ENCODE measurements at regions not wholly inside any gene's neighbourhood (a gene's known extent, or its start where the extent isn't known, plus 50 kb on each side); places are given as distances from the start of the nearest gene placed in this dataset.

- H3K79me2 ChIP-seq, result no peaks in the 10 kb centered on the region
- H3K27ac ChIP-seq, result no peak overlapping the region
- H3K9me2 ChIP-seq (replicated peaks; ENCODE audit: insufficient read depth), result no peaks in the 10 kb centered on the region
- H4K20me1 ChIP-seq (ENCODE audit: insufficient read depth, poor library complexity, severe bottlenecking), result no peaks in the 10 kb centered on the region
- H3K4me2 ChIP-seq, result no peak overlapping the region
- H3K4me3 ChIP-seq, result no peak overlapping the region
- H2AFZ ChIP-seq, result no peak overlapping the region
- no peak for TF ChIP-seq EZH2phosphoT487 (IDR thresholded peaks at IDR 0.05; ENCODE audit: low read depth, severe bottlenecking, unreplicated experiment)
- no peak for TF ChIP-seq EZH2 (IDR thresholded peaks at IDR 0.05; ENCODE audit: borderline replicate concordance)
- no peaks in the 10 kb centered on the region for H3K36me3 ChIP-seq (replicated peaks; ENCODE audit: insufficient read depth, low read depth)
- no peak for DNase-seq (ENCODE audit: low spot score)
- peaks cover 74% of the 10 kb centered on the region for H3K27me3 ChIP-seq
- WGBS (ENCODE audit: low lambda C conversion rate, missing lambda C conversion rate), result 93% methylated on average over 22 of the region's 22 CpGs
- H3K9me3 ChIP-seq (ENCODE audit: low read depth), result no peaks in the 10 kb centered on the region
- H3K4me1 ChIP-seq (ENCODE audit: insufficient read depth), result no peaks in the 10 kb centered on the region
Observed at GRCh38 chr16:86823888-86824671, 245.7 kb downstream of the FOXL1 start.

- H3K4me3 ChIP-seq, result no peak overlapping the region
- no peaks in the 10 kb centered on the region for H3K36me3 ChIP-seq (replicated peaks; ENCODE audit: insufficient read depth, low read depth)
- no peaks in the 10 kb centered on the region for H3K4me1 ChIP-seq (ENCODE audit: insufficient read depth)
- no peak overlapping the region for H3K27ac ChIP-seq
- H2AFZ ChIP-seq, result no peak overlapping the region
- no peaks in the 10 kb centered on the region for H4K20me1 ChIP-seq (ENCODE audit: insufficient read depth, poor library complexity, severe bottlenecking)
- WGBS (ENCODE audit: low lambda C conversion rate, missing lambda C conversion rate), result 60% methylated on average over 14 of the region's 18 CpGs
- DNase-seq (ENCODE audit: low spot score), result no peak
- no peaks in the 10 kb centered on the region for H3K9me3 ChIP-seq (ENCODE audit: low read depth)
- no peak overlapping the region for H3K4me2 ChIP-seq
- H3K27me3 ChIP-seq, result peaks cover 76% of the 10 kb centered on the region
- H3K9me2 ChIP-seq (replicated peaks; ENCODE audit: insufficient read depth), result no peaks in the 10 kb centered on the region
- H3K79me2 ChIP-seq, result no peaks in the 10 kb centered on the region
- TF ChIP-seq EZH2phosphoT487 (IDR thresholded peaks at IDR 0.05; ENCODE audit: low read depth, severe bottlenecking, unreplicated experiment) (no peak), EZH2 (IDR thresholded peaks at IDR 0.05; ENCODE audit: borderline replicate concordance) (no peak)
- TF ChIP-seq, protein P1, sequence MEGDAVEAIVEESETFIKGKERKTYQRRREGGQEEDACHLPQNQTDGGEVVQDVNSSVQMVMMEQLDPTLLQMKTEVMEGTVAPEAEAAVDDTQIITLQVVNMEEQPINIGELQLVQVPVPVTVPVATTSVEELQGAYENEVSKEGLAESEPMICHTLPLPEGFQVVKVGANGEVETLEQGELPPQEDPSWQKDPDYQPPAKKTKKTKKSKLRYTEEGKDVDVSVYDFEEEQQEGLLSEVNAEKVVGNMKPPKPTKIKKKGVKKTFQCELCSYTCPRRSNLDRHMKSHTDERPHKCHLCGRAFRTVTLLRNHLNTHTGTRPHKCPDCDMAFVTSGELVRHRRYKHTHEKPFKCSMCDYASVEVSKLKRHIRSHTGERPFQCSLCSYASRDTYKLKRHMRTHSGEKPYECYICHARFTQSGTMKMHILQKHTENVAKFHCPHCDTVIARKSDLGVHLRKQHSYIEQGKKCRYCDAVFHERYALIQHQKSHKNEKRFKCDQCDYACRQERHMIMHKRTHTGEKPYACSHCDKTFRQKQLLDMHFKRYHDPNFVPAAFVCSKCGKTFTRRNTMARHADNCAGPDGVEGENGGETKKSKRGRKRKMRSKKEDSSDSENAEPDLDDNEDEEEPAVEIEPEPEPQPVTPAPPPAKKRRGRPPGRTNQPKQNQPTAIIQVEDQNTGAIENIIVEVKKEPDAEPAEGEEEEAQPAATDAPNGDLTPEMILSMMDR (IDR thresholded peaks at IDR 0.05; ENCODE audit: poor library complexity), result no peak
Observed at GRCh38 chr16:86824751-86825296, 246.5 kb downstream of the FOXL1 start.

DNA sequence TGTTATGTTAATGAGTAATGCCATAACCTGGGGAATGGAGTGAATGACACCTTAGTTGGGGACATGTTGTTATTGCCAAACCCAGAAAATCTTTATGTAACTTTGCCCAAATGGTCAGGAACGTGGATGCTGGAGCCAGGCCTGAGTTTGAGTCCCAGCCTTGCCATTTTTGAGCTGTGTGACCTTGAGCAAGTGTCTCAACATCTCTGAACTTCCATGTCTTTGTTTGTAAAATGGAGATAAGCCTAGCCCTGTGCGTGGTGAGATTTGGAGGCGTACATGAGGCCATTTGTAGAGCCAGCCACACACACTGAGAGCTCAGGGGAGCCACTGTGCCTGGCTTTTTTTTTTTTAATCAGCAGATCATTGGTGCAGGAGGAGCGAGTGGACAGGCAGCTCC lies 247.3 kb downstream of the FOXL1 start:
- Histone ChIP-seq H3K4me1 (ENCODE audit: insufficient read depth) (no peaks in the 10 kb centered on the region), H3K36me3 (replicated peaks; ENCODE audit: insufficient read depth, low read depth) (no peaks in the 10 kb centered on the region), H3K9me2 (replicated peaks; ENCODE audit: insufficient read depth) (no peaks in the 10 kb centered on the region), H2AFZ (no peak overlapping the region), H3K79me2 (no peaks in the 10 kb centered on the region), H4K20me1 (ENCODE audit: insufficient read depth, poor library complexity, severe bottlenecking) (no peaks in the 10 kb centered on the region), H3K27me3 (peaks cover 75% of the 10 kb centered on the region), H3K27ac (no peak overlapping the region), H3K4me2 (no peak overlapping the region), H3K4me3 (no peak overlapping the region), H3K9me3 (ENCODE audit: low read depth) (no peaks in the 10 kb centered on the region)
- 88% methylated on average over 4 of the region's 4 CpGs for WGBS (ENCODE audit: low lambda C conversion rate, missing lambda C conversion rate)
- no peak for DNase-seq (ENCODE audit: low spot score)
- TF ChIP-seq EZH2phosphoT487 (IDR thresholded peaks at IDR 0.05; ENCODE audit: low read depth, severe bottlenecking, unreplicated experiment) (no peak), EZH2 (IDR thresholded peaks at IDR 0.05; ENCODE audit: borderline replicate concordance) (no peak)
- TF ChIP-seq, protein P1 (IDR thresholded peaks at IDR 0.05; ENCODE audit: poor library complexity), result no peak

DNA sequence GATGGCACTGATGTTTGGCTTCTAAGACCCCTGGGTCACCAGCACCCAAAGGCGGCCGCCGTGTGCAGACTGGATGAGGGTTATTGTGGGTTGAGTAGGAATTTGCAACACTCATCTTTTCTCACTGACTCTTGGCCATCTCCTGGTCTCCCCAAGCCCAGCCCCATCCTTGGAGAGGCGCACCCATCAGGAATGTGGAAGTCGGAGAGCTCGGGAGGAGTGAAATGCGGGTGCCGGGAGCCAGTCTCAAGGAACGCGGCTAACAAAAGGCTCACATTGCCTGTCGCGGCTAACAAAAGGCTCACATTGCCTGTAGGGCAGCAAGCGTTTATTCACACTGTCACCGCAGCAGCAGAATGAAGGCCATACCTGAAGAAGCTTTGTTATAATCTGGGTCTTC lies 248.6 kb downstream of the FOXL1 start:
- Histone ChIP-seq H4K20me1 (ENCODE audit: insufficient read depth, poor library complexity, severe bottlenecking) (no peaks in the 10 kb centered on the region), H3K4me1 (ENCODE audit: insufficient read depth) (no peaks in the 10 kb centered on the region), H3K27me3 (peaks cover 70% of the 10 kb centered on the region), H3K4me2 (no peak overlapping the region), H3K36me3 (replicated peaks; ENCODE audit: insufficient read depth, low read depth) (no peaks in the 10 kb centered on the region), H3K79me2 (no peaks in the 10 kb centered on the region), H3K9me3 (ENCODE audit: low read depth) (no peaks in the 10 kb centered on the region), H3K27ac (no peak overlapping the region), H2AFZ (no peak overlapping the region), H3K4me3 (no peak overlapping the region), H3K9me2 (replicated peaks; ENCODE audit: insufficient read depth) (no peaks in the 10 kb centered on the region)
- 48% methylated on average over 14 of the region's 14 CpGs for WGBS (ENCODE audit: low lambda C conversion rate, missing lambda C conversion rate)
- DNase-seq (ENCODE audit: low spot score), result no peak
- TF ChIP-seq, protein P1 (IDR thresholded peaks at IDR 0.05; ENCODE audit: poor library complexity), result no peak
- TF ChIP-seq EZH2 (IDR thresholded peaks at IDR 0.05; ENCODE audit: borderline replicate concordance) (no peak), EZH2phosphoT487 (IDR thresholded peaks at IDR 0.05; ENCODE audit: low read depth, severe bottlenecking, unreplicated experiment) (no peak)

Data from hepatocyte (in vitro differentiated cells).